Breast epithelium (tissue), 4 donors: ENCODE measurements at regions not wholly inside any gene's neighbourhood (a gene's known extent, or its start where the extent isn't known, plus 50 kb on each side); places are given as distances from the start of the nearest gene placed in this dataset.

Experiments
- DNase-seq, 2 donors: peaks; one replicate each; pipeline ENCODE4 v3.0.0-alpha.2; 2019; ENCODE audit warnings: low spot score in 2 of 2
- H3K27ac ChIP-seq, 2 donors: fragments of 200-600 bp; sonication (generic) in 1 of 2; one replicate each; pipeline ENCODE4 v1.5.1; 2016 to 2019; ENCODE audit warnings: mild to moderate bottlenecking in 1 of 2
- H3K27me3 ChIP-seq, 2 donors: fragments of 200-600 bp; sonication (generic) in 1 of 2; one replicate each; pipeline versions ENCODE4 v1.5.1 to v1.6.0; 2017 to 2019; ENCODE audit warnings: control low read depth in 1 of 2, mild to moderate bottlenecking in 1 of 2
- H3K36me3 ChIP-seq: fragments of 200-600 bp; one replicate; pipeline ENCODE4 v1.5.1; 2019
- H3K4me1 ChIP-seq, 2 donors: fragments of 200-600 bp; sonication (generic); one replicate each; pipeline ENCODE4 v1.5.1; 2016 to 2019; ENCODE audit warnings: control low read depth in 1 of 2
- H3K4me3 ChIP-seq, 3 donors: fragments of 200-600 bp; sonication (generic); 1 replicate in 2 of 3; 2 replicates in 1 of 3; pipeline ENCODE4 v1.5.1; 2016 to 2019; ENCODE audit warnings: mild to moderate bottlenecking in 3 of 3, moderate library complexity in 2 of 3
- H3K9me3 ChIP-seq, 2 donors: fragments of 200-600 bp; sonication (generic) in 1 of 2; one replicate each; pipeline ENCODE4 v1.5.1; 2016 to 2019; ENCODE audit warnings: control low read depth in 1 of 2
- POLR2A ChIP-seq: fragments of 450-650 bp; IDR thresholded peaks from one replicate; pipeline ENCODE4 v1.6.1; 2016; ENCODE audit warnings: antibody characterized with exemption, mild to moderate bottlenecking, moderate library complexity
- POLR2AphosphoS5 ChIP-seq, 3 donors: sonication (generic); formaldehyde crosslinking; IDR thresholded peaks; one replicate each; pipeline ENCODE4 v1.6.1; 2017; ENCODE audit warnings: antibody characterized with exemption in 3 of 3
- intact Hi-C: fragments of 100-400 bp; cut with DNase I; formaldehyde crosslinking; loops from one replicate; pipeline ENCODE4 v1.15.1; 2023; ENCODE audit warnings: low total_unique reads
- TF ChIP-seq, protein P1 (sequence below), 3 donors: fragments of 450-650 bp; IDR thresholded peaks; one replicate each; pipeline ENCODE4 v1.5.1; 2016 to 2017; ENCODE audit warnings: antibody characterized with exemption in 3 of 3, mild to moderate bottlenecking in 3 of 3, moderate library complexity in 3 of 3

DNA sequence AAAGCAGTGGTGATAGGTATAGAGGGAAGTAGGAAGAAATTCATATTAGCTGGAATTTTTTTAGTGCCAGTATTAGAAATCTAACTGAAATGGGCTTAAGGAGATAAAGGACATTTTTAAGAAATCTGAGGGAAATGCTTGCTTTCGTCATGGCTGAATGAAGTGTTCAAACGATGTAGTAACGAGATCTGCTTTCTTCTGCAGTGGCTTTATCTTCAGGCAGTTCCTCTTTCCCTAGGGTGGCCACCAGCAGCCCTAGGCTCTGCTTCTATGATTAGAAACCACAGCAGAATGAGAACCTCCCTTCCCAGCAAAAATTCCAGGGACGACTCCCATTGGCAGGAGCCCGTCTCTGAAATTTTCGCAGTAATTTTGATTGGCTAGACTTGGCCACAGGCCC is 163.9 kb upstream of the FRMD6 start:
- no peaks in the 10 kb centered on the region for H3K36me3 ChIP-seq
- no peaks in the 10 kb centered on the region for H3K9me3 ChIP-seq
- H3K4me3 ChIP-seq = no peak overlapping the region
- intact Hi-C loops = loop anchor here (5.0 kb wide), 1 partner anchor 209 kb away; no protein-coding TSS in a partner anchor
- TF ChIP-seq POLR2A (no peak), POLR2AphosphoS5 (IDR thresholded peaks at IDR 0.05) (no peak)
- TF ChIP-seq, protein P1, sequence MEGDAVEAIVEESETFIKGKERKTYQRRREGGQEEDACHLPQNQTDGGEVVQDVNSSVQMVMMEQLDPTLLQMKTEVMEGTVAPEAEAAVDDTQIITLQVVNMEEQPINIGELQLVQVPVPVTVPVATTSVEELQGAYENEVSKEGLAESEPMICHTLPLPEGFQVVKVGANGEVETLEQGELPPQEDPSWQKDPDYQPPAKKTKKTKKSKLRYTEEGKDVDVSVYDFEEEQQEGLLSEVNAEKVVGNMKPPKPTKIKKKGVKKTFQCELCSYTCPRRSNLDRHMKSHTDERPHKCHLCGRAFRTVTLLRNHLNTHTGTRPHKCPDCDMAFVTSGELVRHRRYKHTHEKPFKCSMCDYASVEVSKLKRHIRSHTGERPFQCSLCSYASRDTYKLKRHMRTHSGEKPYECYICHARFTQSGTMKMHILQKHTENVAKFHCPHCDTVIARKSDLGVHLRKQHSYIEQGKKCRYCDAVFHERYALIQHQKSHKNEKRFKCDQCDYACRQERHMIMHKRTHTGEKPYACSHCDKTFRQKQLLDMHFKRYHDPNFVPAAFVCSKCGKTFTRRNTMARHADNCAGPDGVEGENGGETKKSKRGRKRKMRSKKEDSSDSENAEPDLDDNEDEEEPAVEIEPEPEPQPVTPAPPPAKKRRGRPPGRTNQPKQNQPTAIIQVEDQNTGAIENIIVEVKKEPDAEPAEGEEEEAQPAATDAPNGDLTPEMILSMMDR (IDR thresholded peaks at IDR 0.05) = no peak
- DNase-seq = no peak
- H3K27me3 ChIP-seq = no peaks in the 10 kb centered on the region
- H3K4me1 ChIP-seq = no peaks in the 10 kb centered on the region
- H3K27ac ChIP-seq = peak overlapping the region; percentile 26 to 78

- intact Hi-C loops = loop anchor here (5.0 kb wide), 1 partner anchor 209 kb away; no protein-coding TSS in a partner anchor
- Histone ChIP-seq H3K36me3 (no peaks in the 10 kb centered on the region), H3K27me3 (no peaks in the 10 kb centered on the region), H3K9me3 (no peaks in the 10 kb centered on the region), H3K4me1 (no peaks in the 10 kb centered on the region), H3K4me3 (peak overlapping the region in 2 of 3 donors; percentile 24 to 44), H3K27ac (peak overlapping the region; percentile 26 to 78)
- TF ChIP-seq, protein P1 (IDR thresholded peaks at IDR 0.05) = no peak
- TF ChIP-seq POLR2A = no peak
- no peak for TF ChIP-seq POLR2AphosphoS5 (IDR thresholded peaks at IDR 0.05)
- DNase-seq = peak in 1 of 2 donors; percentile 60
These were observed 163.0 kb upstream of the FRMD6 start for GRCh38 chr14:51488569-51489220.

DNA sequence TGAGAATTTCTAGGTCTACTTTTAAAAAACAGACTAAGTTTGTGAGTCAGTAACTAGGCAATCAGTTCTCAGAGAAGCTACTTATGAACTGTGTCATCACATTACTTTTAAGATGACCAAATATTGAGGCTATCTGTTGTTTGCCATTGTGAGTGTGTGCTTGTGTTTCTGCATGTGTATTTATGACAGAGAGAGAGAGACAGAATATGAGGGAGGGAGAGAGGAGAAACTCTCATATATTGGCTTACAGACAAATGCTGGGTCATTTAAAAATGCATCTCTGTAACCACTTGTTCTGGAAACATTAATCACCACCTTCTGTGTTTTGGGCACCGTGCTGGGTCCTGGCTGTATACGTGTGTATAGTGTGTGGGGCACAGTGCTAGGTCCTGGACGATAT is 161.5 kb upstream of the FRMD6 start:
- Histone ChIP-seq H3K27ac (peak overlapping the region; percentile 26 to 78), H3K9me3 (no peaks in the 10 kb centered on the region), H3K4me3 (peak overlapping the region in 2 of 3 donors; percentile 24 to 44), H3K4me1 (no peaks in the 10 kb centered on the region), H3K36me3 (no peaks in the 10 kb centered on the region), H3K27me3 (no peaks in the 10 kb centered on the region)
- no peak for DNase-seq
- intact Hi-C loops = no loop called here
- TF ChIP-seq, protein P1 (IDR thresholded peaks at IDR 0.05) = no peak
- TF ChIP-seq POLR2A (no peak), POLR2AphosphoS5 (IDR thresholded peaks at IDR 0.05) (no peak)

DNA sequence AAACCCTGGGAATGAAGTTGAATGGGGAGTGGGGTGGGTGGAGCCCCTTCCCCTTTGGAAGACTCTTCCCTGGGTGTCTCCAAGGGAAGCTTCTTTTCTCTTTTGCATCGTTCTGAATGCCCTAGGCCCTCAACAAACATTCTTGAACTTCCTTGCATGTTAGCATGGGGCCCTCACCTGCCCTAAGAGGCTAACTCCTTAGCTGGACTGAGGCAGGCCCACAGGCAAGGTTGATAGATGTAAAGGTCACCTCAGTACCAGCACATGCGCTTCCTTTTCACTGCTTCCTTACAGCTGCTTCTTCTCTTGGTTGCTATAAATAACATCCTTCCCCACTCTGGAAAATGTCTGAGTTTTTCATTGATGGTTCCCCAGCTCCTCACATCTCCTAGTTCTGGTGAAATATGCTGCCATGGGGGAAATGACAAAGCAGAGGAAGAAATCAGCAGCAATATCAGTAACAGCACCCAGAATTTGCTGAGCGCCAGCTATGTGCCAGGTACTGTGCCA is 160.6 kb upstream of the FRMD6 start:
- Histone ChIP-seq H3K4me3 (peak overlapping the region in 2 of 3 donors; percentile 24 to 44), H3K27me3 (no peaks in the 10 kb centered on the region), H3K9me3 (no peaks in the 10 kb centered on the region), H3K4me1 (no peaks in the 10 kb centered on the region), H3K36me3 (no peaks in the 10 kb centered on the region), H3K27ac (peak overlapping the region; percentile 26 to 78)
- no peak for DNase-seq
- no peak for TF ChIP-seq POLR2AphosphoS5 (IDR thresholded peaks at IDR 0.05)
- intact Hi-C loops = no loop called here

DNA sequence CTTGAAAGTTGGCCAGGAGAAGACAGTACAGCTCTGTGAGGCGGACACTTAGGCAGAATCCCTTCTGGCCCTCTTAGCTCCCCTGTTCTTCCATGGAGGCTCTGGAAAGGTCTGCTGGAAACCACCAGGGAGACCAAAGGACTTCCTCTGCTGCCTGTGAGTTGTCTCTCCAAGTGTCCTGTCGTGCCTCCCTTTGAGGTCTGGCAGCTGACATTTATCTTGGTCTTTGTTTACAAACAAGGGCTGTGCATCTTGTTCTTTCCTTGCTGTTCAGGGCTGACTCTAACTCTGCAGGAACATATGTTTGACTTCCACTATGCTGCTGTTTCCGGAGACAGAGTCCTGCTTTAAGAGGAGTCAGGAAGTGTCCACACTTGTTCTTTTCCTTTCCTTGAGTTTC is 159.9 kb upstream of the FRMD6 start:
- intact Hi-C loops = no loop called here
- peak overlapping the region; percentile 19 to 26 for H3K27ac ChIP-seq
- no peaks in the 10 kb centered on the region for H3K27me3 ChIP-seq
- DNase-seq = no peak
- no peak overlapping the region for H3K4me3 ChIP-seq
- no peaks in the 10 kb centered on the region for H3K4me1 ChIP-seq
- H3K9me3 ChIP-seq = no peaks in the 10 kb centered on the region
- no peaks in the 10 kb centered on the region for H3K36me3 ChIP-seq
- TF ChIP-seq POLR2AphosphoS5 (IDR thresholded peaks at IDR 0.05) (no peak), POLR2A (no peak)
- TF ChIP-seq, protein P1 (IDR thresholded peaks at IDR 0.05) = no peak
